Limb (tissue), 2 donors: ENCODE measurements at regions not wholly inside any gene's neighbourhood (a gene's known extent, or its start where the extent isn't known, plus 50 kb on each side); places are given as distances from the start of the nearest gene placed in this dataset.

Experiments used
- DNase-seq, 2 donors: peaks; one replicate each; pipeline ENCODE4 v3.0.0-alpha.2; 2016; ENCODE audit errors: extremely low spot score in 2 of 2

DNA sequence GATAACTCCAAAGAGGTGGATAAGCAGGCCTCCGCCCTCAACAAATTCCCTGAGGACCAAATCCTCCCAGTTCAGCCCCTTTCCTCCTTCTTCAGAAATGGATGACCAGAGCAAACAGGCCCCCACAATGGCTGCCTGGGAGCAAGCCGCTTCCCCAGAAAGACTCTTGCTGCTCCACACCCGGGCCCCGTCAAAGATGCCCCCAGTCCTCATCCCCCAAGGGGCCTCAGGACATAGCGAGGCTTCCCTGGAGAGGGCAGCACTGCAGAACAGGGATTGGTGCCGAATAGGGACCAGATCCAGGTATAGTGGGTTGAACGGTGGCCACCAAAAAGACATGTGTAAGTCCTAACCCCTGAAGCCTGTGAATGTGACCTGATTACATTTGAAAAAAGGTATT is 502.3 kb downstream of the SHQ1 start:
- DNase-seq: no peak

DNA sequence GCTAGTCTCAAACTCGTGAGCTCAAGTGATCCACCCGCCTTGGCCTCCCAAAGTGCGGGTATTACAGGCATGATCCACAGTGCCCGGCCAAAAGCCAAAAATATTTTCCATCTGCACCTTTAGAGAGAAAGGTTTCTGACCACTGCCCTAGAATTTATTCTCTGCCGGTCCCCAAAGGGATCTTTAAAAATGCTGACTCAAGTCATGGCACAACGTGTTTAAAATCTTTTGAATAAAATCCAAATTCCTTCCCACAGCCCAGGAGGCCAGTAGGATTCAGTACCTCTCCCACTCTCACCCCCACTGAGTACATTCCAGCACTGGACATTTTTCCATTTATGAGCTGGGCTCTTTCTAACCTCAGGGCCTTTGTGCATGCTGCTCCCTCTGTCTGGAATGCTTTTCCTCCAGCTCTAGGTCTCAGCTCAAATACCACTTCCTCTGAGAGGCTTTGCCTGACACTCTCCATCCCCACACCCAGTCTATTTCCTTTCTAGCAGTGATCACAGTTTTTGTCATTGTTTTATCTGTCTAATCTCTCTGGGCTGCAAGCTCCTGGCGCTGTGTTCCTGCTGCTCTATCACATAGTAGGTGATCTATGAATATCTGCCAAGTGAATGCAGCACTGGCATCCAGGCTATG is 502.9 kb downstream of the SHQ1 start:
- DNase-seq: no peak

DNA sequence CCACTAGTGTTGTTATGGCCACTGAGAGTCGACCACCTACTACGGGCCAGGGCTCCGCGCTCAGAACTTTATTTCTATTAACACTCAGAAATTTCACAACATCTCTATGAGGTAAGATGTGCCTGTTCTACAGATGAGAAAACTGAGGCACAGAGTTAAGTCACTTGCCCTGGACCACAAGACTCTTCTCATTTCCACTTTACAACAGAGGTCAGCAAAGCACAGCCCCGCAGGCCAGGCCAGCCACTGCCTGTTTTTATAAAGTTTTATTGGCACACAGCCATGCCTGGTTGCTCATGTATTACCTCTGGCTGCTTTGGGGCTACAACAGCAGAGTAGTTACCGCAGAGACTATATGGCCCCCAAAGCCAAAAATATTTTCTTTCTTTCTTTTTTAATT is 503.6 kb downstream of the SHQ1 start:
- DNase-seq: no peak

DNA sequence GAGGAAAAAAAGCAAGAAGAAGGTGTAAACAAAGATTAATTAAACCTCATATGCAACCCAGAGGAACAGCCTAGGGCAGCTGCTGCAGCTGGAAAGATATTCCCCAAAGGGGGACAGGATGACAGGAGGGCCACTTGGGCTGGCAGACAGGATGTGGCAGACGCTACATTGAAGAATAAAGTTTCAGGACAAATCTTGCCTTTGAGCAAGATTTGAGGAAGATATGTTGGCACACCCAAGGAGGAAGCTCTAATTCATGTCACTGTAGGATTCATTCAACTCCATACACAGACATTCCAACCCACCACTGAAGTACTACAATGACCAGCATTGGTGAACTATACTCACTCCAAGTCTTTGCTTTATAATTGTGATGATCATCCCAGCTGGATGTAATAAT is 504.0 kb downstream of the SHQ1 start:
- no peak for DNase-seq

DNA sequence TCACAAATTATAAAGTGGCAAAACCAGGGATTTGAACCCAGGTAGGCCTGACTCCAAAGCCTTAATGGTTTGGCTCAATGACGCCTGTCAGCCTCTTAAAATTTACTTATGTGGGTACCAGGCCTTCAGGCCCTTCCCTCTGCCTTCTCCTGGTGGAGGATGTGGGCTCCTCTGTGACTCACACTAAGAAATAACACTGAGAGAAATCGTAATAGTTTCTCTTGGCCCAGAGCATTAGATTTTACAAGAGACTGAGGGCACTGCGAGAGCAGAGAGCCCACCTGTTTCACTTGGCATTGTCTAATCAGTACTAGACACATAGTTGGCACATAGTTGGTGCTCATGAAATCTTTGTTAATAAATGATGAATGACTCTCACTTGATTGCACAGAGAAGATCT is 505.2 kb downstream of the SHQ1 start:
- no peak for DNase-seq

DNA sequence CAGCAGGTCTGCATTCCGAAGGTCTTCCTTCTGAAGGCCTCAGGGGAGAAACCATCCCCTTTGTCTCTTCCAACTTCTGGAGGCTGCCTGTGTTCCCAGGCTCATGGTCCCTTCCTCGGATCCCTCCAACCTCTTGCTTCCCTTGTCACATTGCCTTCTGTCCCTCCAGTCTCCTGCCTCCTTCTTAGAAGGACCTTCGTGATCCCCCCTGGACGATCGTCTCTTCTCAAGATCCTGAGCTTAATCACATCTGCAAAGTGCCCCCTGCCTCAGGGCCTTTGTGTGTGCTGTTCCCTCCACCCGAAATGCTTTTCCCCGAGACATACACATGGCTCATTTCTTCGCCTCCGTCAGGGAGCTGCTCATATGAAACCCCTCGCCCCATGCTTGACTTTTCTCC is 505.8 kb downstream of the SHQ1 start:
- no peak for DNase-seq

DNA sequence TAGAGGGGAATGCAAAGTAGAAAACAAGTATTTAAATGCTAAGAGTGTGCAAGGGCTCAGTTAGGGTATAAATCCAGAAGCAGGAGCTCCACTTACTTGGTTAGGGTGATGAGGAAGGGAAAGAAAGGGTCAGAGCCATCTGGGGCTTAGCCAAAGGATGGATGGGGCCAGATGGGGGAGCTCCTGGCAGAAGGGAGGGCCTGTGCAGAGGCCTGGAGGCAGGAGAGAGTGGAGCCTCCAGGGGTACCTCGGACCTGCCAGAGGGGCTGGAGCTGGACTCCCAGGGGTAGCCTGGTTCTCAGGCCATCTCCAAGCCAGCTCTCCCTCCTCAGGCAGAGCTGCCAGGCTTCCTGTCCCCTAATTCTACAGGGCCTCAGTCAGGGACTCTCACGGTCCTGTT is 506.3 kb downstream of the SHQ1 start:
- peak in 1 of 2 donors; percentile 66 for DNase-seq

DNA sequence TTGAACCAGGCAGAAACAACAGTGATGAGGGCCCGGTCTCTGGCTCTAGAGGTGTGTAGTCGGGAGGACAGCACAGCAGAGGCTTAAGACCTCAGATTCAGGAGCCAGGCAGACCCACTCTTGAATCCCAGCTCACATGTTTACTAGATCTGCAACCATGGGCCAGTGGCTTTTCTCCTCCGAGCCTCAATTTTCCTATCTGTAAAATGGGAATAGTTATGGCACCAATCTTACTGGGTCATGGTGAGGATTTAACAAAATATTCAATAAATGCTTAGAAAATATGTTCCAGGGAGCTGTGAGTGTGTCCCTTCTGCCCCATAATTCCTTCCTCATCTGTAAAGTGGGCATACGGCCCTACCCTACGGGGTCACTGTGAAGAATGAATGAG is 506.9 kb downstream of the SHQ1 start:
- DNase-seq: no peak

DNA sequence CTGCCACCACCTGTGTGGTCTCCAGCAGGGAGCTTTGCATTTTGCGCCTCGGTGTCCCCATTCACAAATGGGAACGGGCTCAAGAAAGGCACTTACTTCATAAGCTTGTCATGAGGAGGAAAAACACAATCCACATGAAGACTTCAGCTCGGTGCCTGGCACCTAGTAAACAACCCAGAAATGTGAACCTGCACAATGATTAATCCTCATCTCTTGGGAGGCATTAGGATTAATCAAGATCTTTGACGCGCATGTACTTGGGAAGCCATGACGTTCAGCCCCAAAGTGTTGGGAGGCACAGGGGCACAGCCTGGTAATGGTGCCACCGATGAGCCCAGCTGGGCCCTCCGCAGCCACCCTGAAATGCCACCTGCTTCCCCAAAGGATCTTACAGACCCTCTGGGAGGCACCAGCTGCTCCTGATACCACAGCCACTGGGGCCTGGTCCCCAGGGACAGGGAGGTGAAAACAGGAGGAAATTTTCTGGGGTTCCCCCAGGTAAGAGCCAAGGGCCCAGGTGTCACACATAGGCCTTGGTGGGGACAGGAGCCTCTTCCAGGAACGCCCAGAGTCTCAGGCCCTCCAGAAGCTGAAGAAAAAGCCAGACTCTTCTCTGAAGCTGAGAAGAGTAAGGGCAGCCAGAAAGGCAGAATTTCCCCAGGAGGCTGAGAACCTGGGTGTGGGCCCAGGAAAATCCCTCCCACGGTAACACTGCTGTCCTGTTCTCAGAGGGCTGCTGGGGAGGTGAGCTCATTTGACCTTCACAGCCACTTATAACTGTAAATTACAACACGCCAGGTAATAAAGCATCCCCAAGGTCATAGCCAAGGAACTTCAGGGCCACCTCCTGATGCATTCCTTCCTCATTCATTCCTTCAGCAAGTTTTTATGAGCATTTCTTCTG is 507.5 kb downstream of the SHQ1 start:
- DNase-seq: no peak

DNA sequence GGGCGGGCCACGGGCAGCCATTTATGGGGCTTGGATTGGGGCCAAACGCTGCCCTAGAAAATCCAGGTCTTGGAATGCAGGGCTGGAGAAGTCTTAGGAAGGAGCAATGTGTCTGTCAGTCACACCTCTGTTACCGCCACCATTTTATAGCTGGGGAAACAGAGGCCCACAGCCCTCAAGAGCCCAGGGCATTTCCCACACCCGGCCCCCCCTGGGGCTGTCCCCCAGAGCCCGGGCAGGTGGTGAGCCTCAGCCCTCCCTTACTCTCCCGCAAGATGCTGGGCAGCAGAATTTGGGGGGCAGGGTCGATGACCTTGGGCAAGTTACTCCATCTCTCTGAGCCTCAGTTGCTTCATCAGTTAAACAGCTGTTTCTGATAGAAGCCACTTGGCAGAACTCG is 508.2 kb downstream of the SHQ1 start:
- no peak for DNase-seq

DNA sequence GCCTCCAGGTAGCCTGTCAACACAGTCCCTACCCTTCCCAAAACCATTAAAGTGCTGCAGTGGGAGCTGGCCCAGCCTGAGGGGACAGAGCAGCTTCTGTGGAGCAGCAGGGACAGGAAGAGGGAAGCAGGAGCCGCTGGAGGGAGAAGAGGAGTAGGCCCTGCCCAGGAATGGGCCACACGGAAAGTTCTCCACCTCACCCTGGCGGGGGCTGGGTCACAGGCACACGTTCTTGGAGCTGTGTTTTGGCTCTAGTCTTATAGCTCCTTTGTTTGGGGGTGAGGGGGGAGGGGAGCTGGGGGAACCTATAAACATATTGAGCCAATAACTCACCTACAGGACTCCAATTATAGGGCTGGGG is 508.6 kb downstream of the SHQ1 start:
- DNase-seq: peak in 1 of 2 donors; percentile 58

DNA sequence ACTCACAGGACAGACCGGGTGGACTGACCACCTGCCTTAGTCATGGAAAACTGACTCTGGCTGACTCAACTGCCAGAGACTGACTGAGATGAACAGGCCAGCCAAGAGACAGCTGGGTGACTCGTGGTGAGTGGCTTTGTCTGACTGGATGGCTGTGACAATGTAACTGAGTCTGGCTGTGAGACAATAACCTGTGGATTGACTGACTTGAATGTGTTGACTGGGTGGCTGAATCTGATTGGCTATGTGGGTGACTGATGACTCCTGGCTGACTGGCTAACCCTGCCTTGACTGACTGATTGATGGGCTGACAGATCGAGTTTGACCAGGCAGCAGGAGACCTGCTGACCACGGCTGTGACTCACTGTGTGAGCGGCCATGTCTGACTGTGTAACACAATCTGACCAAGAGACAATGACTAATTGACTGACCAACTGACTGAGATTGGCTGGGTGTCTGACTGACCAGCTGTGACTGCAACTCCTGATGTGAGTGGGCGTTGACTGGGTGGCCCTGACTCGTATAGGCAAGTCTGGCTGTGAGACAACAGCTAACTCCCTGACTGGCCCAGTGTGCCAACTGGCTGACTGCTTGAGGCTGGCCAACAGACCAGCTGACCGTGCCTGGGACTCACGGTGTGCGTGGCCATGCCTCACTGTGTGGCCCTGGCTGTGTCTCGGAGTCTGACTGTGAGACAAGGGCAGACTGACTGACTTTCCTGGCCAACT is 509.1 kb downstream of the SHQ1 start:
- peak in 1 of 2 donors; percentile 52 for DNase-seq

DNA sequence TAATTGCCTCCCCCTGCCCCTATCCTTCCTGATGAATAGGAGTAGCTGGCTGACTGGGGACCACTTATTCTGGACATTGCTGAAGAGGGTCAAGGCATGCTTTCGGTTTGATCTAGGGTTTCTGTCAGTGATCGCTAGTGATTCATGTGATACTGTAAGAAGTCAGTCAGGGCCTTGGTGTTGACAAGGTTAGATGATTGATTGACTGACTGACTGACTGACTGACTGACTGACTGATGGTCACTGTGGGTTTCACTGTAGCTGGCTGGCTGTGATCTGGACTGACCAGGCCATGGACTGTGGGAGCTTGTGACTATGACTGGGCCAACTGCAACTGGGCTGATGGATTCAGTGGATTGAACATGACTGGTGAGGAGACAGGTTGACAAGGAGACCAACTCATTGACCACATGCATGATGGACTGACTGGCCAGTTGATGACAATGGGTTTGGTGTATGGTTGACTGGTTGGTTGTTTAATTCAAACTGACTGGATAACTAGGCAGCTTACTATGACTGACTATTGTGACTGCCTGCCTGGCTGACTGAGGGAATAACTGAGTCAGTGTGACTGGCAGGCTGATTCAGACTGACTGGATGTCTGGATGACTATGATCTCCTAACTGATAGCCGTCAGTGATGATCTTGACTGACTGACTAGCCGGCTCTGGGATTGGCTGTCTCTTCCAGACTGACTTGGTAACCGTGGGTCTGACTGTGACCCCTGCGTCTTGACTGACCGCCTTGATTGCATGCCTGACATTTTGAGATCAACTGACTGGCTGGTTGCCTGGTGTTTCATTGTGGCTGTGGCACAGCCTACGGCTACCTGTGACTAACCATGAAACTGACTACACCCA is 509.9 kb downstream of the SHQ1 start:
- DNase-seq: no peak

DNA sequence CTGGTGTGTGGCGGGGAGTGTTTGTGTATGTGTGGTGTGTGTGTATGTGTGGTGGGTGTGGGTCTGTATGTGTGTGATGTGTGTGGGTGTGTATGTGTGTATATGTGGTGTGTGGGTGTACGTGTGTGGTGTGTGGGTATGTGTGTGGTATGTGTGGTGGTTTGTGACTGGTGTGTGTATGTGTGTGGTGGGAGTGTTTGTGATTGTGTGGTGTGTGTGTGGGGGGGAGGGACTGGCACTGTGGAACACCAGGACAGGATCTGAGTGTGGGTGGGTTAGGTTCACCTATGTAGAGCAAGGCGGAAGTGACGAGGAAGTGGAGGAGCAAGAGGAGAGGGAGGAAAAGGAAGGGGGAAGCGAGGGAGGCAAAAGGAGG is 510.8 kb downstream of the SHQ1 start:
- DNase-seq: no peak

DNA sequence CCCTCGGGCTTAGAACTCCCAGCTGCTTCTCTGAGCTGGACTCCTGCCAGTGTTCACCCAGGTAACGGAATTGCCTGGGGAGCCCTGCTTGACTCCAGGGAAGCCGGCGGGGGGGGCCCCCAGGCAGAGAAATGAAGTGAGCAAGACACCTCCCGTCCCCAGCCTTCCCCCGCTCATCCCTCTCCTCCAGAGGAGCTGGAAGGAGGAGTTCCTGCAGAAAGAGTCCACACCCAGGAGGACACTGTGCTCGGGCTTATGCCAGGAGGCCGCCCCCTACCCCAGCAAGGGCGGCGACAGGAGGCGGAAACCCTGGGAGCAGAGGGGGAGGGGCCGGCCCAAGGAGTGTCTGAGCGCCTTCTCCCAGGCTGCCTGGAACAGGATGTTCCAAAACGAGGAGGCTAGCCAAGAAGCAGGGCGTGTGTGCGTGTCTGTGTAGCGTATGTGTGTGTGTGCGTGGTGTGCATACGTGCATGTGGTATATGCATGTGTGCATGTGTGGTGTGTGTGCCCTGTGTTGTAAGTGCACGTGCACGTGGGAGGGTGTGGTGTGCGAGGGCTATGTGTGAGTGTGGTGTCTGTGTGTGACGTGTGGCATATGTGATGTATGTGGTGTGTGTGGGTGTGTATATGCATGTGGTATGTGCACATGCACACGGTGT is 511.3 kb downstream of the SHQ1 start:
- DNase-seq: peak; percentile 86 to 91

DNA sequence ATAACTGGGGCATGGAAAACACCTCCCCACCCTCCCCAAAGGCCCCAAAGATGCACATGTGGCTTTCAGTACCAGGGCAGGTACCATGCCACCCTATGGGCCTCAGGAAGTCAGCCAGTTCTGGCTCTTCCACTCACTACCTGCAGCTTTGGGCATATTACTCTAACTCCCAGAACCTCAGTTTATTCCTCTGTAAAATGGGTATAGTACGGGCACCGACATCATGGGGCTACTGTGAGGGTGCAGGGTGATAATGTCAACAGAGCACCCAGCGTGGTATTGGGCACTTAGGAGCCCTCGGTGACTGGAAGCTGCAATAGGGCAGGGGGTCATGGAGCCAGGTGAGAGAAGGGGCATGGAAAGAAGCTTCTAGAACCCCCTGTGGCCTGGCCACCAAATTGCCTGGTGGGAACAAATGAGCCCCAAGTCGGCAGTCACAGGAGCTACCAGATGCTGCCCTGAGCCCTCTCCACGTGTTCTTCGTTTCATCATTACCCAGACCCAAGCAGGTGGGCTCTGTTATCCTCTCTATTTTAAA is 512.1 kb downstream of the SHQ1 start:
- DNase-seq: no peak

DNA sequence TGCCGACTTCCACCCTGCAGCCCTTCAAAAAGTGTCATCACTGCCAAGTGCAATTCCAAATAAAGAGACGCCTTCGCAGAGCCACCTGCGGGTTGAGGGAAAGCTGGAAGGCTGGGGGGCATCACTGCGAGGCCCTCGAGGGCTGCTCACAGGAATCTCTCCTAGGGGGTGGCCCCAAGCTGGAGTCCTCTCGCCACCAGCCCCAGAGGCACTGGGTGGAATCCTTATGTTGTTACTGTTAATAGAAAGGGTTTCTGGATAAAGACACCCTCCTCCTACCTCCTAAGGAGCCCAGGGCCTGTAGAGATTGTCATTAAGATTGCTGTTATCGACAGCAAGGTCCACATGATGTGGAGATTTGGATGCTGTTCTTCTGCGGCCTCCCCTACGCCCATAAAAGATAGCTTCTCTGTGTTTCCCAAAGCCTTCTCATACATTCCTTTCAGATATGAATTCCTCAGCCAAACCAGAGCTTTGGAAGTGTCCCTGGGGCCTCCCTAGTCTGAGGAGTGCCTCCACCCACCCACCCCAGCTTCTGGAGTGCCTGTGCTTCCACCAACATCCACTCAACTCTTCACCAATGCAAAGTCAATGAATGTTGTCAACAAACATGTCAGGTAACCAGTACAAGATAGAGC is 512.7 kb downstream of the SHQ1 start:
- no peak for DNase-seq

DNA sequence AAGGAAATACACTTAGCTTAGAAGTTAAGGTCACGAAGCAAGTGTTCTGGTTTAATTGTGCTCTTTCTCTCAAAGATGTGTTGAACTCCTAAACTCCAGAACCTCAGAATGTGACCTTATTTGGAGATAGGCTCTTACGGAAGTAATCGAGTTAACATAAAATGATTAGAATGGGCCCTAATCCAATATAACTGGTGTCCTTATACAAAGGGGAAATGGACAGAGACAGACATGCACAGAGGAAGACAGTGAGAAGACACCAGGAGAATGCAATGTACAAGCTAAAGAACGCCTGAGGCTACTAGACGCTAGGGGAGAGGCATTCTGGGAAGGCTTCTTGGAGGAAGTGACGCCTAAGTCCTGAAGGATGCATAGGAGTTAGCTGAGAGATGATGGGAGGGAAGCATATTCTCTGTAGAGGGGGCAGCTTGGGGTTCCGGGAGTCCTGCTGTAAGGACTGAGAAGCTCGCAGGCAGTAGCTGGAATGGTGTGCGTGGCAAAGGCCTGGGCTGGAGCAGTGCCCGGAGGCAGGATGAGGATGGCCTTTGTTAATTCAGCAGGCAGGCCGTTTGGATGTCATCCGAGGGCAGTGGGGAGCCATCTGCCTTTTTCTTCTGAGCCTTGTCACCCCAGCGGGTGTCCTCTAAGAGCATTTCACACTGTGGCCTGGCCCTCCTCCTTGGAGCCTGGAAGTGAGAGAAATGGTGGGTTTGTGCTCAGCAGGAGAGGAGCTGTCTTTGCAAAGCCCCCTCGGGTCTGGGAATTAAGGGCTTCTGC is 513.4 kb downstream of the SHQ1 start:
- no peak for DNase-seq

DNA sequence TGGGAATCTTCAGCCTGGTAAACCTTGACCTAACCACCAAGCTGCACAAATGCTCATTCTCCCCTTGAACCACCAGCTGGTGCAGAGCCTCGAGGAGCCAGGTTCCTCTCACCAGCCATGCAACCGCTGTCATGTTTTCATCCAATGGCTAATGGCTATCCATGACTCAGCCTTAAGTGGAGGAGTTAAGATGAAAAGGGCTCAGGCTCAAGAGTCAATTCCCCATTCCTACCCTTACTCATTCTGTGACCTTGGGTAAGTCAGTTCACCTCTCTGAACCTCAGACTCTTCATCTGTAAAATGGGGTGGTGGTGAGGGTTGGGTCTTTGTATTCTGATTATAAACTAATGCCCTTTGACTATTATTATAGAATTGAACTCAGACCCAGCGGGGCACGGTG is 515.6 kb downstream of the SHQ1 start:
- no peak for DNase-seq

DNA sequence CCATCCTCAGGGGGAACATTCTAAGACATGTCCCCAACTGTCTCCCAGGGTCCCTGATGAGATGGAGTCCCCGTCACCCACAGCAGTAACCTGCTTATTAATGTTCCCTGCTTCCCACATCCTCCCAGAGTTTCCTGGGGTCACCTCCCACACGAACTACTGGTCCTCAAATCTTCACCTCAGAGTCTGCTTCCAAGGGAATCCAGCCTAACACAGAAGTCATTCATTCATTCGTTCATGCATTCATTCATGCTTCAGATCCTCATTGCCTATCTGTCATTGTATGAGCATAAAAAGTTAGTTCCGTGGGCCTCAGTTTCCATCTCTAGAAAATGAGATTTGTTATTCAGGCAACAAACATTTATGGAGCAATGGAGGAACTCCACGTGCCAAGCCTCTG is 516.2 kb downstream of the SHQ1 start:
- no peak for DNase-seq
